ENCODE measurements at regions not wholly inside any gene's neighbourhood (a gene's known extent, or its start where the extent isn't known, plus 50 kb on each side); places are given as distances from the start of the nearest gene placed in this dataset.

DNA sequence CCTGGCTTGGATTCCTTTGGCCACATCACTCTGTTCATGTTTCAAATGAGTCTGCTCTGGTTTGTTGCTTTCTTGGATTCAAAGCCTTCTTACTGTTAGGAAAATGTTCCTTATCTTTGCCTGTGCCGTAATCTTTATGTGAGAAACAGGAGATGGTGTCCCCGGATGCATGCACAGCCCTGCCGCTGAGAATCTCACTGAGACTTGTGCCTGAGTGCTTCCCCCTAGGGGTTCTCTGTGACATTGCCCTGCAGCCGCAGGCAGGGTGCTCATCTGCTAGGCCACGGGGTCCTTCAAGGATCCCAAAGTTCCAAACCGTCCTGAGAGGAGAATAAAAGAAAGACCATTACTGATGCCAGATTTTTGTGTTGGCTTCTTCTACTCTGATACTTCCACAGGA lies 81.4 kb upstream of the ANKRD55 start:
- TF ChIP-seq POLR2AphosphoS5 (IDR thresholded peaks at IDR 0.05; ENCODE audit: low read depth) (no peak), SPI1 (IDR thresholded peaks at IDR 0.05; ENCODE audit: borderline replicate concordance, low read depth) (no peak), GABPA (IDR thresholded peaks at IDR 0.05; ENCODE audit: low read depth) (no peak)
- TF ChIP-seq, protein P1, sequence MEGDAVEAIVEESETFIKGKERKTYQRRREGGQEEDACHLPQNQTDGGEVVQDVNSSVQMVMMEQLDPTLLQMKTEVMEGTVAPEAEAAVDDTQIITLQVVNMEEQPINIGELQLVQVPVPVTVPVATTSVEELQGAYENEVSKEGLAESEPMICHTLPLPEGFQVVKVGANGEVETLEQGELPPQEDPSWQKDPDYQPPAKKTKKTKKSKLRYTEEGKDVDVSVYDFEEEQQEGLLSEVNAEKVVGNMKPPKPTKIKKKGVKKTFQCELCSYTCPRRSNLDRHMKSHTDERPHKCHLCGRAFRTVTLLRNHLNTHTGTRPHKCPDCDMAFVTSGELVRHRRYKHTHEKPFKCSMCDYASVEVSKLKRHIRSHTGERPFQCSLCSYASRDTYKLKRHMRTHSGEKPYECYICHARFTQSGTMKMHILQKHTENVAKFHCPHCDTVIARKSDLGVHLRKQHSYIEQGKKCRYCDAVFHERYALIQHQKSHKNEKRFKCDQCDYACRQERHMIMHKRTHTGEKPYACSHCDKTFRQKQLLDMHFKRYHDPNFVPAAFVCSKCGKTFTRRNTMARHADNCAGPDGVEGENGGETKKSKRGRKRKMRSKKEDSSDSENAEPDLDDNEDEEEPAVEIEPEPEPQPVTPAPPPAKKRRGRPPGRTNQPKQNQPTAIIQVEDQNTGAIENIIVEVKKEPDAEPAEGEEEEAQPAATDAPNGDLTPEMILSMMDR (IDR thresholded peaks at IDR 0.05; ENCODE audit: insufficient read depth, low read length) = no peak
- TF ChIP-seq, protein P2, sequence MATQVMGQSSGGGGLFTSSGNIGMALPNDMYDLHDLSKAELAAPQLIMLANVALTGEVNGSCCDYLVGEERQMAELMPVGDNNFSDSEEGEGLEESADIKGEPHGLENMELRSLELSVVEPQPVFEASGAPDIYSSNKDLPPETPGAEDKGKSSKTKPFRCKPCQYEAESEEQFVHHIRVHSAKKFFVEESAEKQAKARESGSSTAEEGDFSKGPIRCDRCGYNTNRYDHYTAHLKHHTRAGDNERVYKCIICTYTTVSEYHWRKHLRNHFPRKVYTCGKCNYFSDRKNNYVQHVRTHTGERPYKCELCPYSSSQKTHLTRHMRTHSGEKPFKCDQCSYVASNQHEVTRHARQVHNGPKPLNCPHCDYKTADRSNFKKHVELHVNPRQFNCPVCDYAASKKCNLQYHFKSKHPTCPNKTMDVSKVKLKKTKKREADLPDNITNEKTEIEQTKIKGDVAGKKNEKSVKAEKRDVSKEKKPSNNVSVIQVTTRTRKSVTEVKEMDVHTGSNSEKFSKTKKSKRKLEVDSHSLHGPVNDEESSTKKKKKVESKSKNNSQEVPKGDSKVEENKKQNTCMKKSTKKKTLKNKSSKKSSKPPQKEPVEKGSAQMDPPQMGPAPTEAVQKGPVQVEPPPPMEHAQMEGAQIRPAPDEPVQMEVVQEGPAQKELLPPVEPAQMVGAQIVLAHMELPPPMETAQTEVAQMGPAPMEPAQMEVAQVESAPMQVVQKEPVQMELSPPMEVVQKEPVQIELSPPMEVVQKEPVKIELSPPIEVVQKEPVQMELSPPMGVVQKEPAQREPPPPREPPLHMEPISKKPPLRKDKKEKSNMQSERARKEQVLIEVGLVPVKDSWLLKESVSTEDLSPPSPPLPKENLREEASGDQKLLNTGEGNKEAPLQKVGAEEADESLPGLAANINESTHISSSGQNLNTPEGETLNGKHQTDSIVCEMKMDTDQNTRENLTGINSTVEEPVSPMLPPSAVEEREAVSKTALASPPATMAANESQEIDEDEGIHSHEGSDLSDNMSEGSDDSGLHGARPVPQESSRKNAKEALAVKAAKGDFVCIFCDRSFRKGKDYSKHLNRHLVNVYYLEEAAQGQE (IDR thresholded peaks at IDR 0.05; ENCODE audit: insufficient replicate concordance, low read depth) = no peak

Data from HL-60 (cell line).